GM18867 (cell line): ENCODE measurements at regions not wholly inside any gene's neighbourhood (a gene's known extent, or its start where the extent isn't known, plus 50 kb on each side); places are given as distances from the start of the nearest gene placed in this dataset.

Source experiments
- ATAC-seq: cut with Tn5 transposase; IDR thresholded peaks from one replicate; pipeline ENCODE4 v1.9.1; 2021; ENCODE audit warnings: mild to moderate bottlenecking, moderate library complexity; ENCODE audit not compliant: unreplicated experiment

DNA sequence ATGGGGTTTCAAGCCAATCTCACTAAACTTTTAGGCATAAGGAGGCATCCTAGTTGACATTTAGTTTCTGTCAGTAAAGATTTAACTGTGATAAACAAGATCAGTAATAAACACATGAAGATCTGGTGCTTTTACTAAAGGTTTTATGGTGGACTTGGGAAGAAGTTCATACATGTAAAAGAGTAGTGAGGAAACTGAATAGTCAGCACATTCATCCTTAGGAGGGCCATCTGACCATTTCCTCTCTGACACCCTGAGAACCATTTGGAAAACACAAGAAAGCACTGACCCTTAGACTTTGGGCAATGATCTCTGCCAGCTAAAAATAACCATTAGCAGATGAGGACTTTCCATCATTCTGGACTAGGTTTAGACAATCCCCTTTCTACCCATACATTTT lies 1040.9 kb downstream of the AGBL1 start:
- ATAC-seq = no peak

DNA sequence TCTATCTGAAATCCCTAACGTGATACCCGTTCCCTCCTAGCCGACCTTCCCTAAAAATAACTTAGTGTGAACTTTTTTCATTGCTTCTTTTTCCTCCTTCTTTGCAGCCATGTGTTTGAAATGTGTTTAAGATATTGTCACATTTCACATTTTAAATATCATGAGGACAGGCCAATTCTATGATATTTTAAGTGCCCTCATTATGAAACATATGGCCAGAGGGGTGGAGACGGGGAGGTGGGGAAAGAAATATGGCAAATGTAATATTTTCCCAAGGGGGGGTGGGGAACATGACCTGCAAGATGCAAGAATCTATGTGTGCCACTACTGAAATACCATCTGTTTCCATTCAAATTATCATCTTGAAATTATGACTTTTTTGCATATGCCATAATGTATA lies 1039.2 kb downstream of the AGBL1 start:
- ATAC-seq = no peak

DNA sequence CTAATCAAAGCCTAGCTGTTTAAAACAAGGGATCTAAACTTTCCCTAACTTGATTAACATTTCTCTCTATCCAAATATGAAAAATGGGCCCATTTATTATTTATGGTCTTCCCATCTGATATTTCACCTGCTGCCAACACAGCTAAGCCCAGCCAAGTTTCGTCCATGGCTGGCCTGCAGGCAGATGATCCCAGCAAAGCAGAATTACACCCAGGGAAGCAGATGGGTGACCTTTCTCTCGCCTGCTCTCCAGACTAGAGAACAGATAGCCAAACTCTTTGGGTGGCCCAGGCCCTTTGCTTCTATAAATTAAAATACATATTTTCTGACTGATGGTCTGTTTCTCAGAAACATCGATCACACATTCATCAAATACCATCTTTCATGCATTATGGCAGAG lies 1038.8 kb downstream of the AGBL1 start:
- ATAC-seq = no peak

DNA sequence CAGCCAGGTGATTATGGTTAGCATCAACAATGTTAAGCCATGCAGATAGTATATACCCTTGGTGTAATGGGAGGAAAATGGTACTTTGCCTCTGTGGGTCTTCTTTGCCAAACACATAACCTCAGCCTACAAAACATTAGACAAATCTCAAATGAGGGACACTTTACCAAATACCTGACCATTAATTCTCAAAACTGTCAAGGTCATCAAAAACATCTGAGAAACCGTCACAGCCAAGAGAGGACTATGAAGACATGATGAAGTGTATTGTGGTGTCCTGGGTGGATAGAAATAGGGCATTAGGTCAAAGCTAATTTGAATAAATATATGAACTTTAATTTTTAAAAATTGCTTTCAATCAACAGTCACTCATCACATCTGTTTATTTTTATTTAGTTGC lies 1036.1 kb downstream of the AGBL1 start:
- ATAC-seq = no peak

DNA sequence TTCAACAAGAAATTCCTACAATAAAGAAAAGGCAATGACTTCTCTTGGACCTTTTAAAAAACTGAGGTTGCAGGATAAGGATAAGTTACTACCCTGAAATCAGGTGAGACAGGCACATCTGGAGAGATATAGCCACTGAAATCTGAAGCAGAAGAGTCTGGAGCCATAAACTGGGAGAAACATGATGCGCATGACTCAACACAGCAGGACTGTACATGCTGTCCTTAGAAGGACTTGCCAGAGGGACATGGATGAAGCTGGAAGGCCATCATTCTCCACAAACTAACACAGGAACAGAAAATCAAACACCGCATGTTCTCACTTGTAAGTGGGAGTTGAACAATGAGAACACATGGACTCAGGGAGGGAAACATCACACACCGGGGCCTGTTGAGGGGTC lies 1020.2 kb downstream of the AGBL1 start:
- no peak for ATAC-seq

DNA sequence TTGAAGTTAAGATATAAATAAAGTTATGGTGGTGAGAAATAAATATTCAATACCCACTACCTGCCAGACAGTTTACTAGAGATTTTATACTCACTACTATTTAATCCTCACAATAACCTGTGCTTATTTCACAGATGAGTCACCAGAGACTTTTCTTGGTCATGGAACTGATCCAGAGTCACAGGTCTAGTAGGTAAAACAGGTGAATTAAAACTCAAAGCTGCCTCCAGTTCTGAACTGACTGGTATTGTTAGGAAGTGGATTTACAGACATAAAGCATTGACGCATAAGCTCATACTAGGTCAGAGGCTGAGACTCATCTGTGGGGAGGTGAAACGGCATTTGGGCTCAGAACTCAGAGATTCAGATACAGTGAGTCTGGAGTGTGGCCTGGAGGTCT lies 1009.9 kb downstream of the AGBL1 start:
- ATAC-seq = no peak

DNA sequence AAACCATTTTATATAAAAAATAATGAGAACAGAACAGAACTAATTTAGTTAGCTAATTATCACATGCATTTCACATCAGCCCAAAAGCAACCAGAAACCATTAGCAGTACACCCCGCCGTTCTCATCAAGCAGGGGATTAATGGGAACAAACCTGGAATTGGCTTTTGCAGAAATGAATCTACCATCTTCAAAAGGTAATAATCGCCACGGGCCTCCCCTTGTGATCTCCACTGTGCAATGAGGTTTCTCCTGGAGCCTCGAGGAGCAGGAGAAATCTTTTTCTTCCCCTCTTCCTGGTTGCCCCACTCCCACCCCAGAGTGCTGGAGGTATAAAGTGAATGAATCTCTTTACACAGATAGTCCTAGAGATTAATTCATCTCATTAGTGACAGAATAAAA lies 1003.5 kb downstream of the AGBL1 start:
- no peak for ATAC-seq

DNA sequence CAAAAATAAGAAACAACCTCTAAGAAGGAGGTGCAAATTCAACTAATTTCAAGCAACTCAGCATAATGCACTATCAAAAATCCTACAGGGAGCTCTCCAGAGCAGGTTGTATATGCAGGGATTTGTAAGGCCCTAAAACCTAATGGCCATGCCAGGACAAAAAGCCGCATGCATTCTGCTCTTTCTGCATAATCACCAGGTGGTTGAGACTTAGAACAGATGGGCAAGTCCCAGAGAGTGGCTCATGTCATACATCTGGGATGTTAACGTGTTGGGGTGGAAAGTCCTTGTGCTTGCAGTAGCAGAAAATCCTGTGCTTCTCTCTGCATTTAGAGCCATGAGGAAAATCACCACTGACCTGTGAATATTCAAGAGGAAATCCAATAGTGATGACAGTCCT lies 1002.9 kb downstream of the AGBL1 start:
- no peak for ATAC-seq

DNA sequence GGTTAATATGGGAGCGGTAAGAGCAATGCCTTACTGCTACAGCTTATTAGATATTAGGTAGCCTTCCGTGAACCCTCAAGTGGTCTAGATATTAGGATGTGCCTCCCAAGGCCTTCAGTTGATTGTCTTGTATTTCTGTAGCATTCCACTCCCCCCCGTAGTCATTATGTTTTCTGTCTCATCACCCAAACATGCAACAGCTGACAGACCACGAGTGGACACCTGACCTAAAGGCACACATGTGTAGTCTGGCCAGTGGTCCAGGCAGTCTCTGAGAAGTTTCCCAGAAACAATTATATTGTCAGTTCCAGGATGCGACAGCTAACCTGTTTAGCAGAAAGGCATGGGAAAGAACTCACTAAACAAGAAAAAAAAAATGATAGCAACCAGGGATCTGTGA lies 1000.9 kb downstream of the AGBL1 start:
- ATAC-seq = no peak
